ENCODE measurements at regions not wholly inside any gene's neighbourhood (a gene's known extent, or its start where the extent isn't known, plus 50 kb on each side); places are given as distances from the start of the nearest gene placed in this dataset.

DNA sequence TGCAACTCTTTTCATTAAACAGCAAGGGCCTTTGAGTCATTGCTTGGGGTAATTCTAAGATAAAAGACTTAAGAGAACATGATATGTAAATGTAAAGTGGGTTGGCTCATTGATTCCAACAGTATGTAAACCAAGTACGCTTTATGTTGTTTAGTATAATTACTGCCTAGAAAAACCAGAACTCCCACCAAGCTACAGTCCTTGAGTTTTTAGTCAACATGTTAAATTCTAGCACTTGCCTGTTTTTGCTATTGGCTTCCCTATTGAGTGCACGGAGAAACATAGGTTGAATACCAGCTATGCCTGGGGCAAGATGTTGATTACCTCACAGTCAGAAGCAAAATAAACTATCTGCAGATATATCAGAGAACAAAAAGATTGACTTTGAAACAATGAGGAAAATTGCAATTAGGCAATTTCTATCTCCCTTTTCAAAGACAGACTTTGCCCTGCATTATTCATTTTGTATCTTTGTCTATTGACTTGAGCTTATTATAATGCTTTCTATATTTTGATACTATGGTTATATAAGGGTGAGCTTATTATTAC, 179.3 kb downstream of the ZPLD1 start:
- no peaks in the 10 kb centered on the region for H3K4me1 ChIP-seq
- WGBS, 2 donors: 61 to 69% methylated on average over 2 of the region's 2 CpGs
- TF ChIP-seq, protein P1, sequence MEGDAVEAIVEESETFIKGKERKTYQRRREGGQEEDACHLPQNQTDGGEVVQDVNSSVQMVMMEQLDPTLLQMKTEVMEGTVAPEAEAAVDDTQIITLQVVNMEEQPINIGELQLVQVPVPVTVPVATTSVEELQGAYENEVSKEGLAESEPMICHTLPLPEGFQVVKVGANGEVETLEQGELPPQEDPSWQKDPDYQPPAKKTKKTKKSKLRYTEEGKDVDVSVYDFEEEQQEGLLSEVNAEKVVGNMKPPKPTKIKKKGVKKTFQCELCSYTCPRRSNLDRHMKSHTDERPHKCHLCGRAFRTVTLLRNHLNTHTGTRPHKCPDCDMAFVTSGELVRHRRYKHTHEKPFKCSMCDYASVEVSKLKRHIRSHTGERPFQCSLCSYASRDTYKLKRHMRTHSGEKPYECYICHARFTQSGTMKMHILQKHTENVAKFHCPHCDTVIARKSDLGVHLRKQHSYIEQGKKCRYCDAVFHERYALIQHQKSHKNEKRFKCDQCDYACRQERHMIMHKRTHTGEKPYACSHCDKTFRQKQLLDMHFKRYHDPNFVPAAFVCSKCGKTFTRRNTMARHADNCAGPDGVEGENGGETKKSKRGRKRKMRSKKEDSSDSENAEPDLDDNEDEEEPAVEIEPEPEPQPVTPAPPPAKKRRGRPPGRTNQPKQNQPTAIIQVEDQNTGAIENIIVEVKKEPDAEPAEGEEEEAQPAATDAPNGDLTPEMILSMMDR (IDR thresholded peaks at IDR 0.05): no peak
- TF ChIP-seq POLR2A (IDR thresholded peaks at IDR 0.05): no peak
- no peak for DNase-seq
- no peaks in the 10 kb centered on the region for H3K27me3 ChIP-seq
- intact Hi-C loops (cut with DNase I): no loop called here
- H3K4me3 ChIP-seq: no peak overlapping the region
- no peaks in the 10 kb centered on the region for H3K36me3 ChIP-seq
- no peaks in the 10 kb centered on the region for H3K9me3 ChIP-seq
- H3K27ac ChIP-seq: no peak overlapping the region

DNA sequence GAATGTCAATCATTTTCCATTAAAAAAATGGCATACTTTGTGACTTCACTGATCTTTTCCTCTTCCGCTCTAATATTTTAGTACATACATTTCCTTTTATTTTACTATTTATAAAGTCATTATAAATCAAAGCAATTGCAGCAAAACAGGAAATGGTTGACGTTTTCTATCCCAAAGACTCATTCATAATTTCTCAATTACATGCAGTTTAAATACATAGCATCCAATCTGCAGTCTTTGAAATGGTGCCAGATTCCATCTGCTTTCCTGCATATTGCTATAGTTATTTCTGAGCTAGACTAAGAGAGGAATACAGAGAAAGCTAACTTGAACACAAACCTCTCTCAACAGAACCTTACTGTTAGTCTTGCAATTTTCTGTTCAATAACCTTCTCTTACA, 179.8 kb downstream of the ZPLD1 start:
- no peak for DNase-seq
- TF ChIP-seq POLR2A (IDR thresholded peaks at IDR 0.05): no peak
- TF ChIP-seq, protein P1 (IDR thresholded peaks at IDR 0.05): no peak
- Histone ChIP-seq H3K4me1 (no peaks in the 10 kb centered on the region), H3K36me3 (no peaks in the 10 kb centered on the region), H3K27ac (no peak overlapping the region), H3K4me3 (no peak overlapping the region), H3K9me3 (no peaks in the 10 kb centered on the region), H3K27me3 (no peaks in the 10 kb centered on the region)
- WGBS, 2 donors: 17 to 36% methylated on average over 2 of the region's 2 CpGs
- intact Hi-C loops (cut with DNase I): no loop called here

DNA sequence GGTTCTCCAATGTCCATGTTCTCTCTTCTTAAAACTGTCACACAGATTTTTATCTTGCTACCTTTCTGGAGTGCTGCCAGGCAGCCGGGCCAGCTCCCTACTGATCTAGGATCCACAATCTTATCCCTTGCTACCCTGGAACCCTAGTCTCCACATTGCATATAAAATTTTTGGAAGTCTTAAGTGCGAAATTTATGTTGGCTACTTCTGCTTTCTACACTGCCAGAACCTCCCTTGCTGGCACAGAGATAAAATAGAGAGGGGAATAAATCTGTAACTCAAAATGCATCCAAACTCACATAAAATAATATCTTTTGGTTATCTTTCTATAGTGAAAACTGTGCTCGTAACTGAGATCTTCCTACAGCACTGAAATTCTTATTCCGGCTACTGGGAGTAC, 182.6 kb downstream of the ZPLD1 start:
- intact Hi-C loops (cut with DNase I): no loop called here
- TF ChIP-seq POLR2A (IDR thresholded peaks at IDR 0.05): no peak
- TF ChIP-seq, protein P1 (IDR thresholded peaks at IDR 0.05): no peak

DNA sequence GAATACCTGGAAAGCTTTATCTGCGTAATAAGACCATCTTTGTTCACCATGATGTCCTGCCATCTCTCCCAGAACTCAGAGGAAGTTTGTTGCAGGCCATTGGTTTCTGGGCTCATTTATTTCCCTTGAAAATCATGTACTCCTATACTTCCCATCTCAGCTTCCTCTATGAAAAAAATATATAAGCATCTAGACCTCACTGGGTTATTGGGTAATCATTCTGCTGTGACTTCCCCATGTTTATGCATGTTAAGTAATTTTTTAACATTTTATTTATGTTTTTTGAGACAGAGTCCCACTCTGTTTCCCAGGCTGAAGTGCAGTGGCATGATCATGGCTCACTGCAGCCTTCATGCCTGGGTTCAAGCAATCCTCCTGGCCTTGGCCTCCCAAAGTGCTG, 184.5 kb downstream of the ZPLD1 start:
- Histone ChIP-seq H3K27ac (no peak overlapping the region), H3K9me3 (no peaks in the 10 kb centered on the region), H3K27me3 (no peaks in the 10 kb centered on the region), H3K4me3 (no peak overlapping the region), H3K36me3 (no peaks in the 10 kb centered on the region), H3K4me1 (no peaks in the 10 kb centered on the region)
- 81 to 83% methylated on average over 1 of the region's 1 CpG for WGBS, 2 donors
- intact Hi-C loops (cut with DNase I): no loop called here
- DNase-seq: no peak
- no peak for TF ChIP-seq POLR2A (IDR thresholded peaks at IDR 0.05)
- TF ChIP-seq, protein P1 (IDR thresholded peaks at IDR 0.05): no peak

More for the DNA sequence above, 182.6 kb downstream of the ZPLD1 start:
- Histone ChIP-seq H3K27ac (no peak overlapping the region), H3K4me3 (no peak overlapping the region), H3K4me1 (no peaks in the 10 kb centered on the region), H3K27me3 (no peaks in the 10 kb centered on the region), H3K36me3 (no peaks in the 10 kb centered on the region), H3K9me3 (no peaks in the 10 kb centered on the region)
- no peak for DNase-seq
- WGBS, 2 donors: 57 to 71% methylated on average over 4 of the region's 4 CpGs

DNA sequence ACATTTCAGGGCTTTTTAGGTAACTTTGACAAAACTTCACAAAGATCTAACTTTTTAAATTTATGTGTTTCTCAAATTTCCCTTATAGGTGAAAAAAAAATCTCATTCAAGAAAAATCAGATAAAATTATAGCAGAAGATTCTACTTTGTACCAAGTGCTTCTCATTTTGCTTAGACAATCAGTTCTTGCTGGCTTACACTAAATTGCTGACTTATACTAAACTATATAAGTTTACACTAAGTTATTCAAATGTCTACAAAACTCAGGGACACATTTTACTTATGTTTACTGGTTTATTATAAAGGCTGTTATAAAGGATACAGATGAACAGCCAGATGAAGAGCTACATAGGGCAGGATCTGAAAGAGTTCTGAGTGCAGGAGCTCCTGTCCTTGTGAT, 195.1 kb downstream of the ZPLD1 start:
- Histone ChIP-seq H3K4me1 (no peaks in the 10 kb centered on the region), H3K27me3 (no peaks in the 10 kb centered on the region)
- DNase-seq: no peak

More for the DNA sequence above, 195.1 kb downstream of the ZPLD1 start:
- Histone ChIP-seq H3K36me3 (no peaks in the 10 kb centered on the region), H3K9me3 (no peaks in the 10 kb centered on the region), H3K4me3 (no peak overlapping the region), H3K27ac (no peak overlapping the region)
- TF ChIP-seq, protein P1 (IDR thresholded peaks at IDR 0.05): no peak
- no peak for TF ChIP-seq POLR2A (IDR thresholded peaks at IDR 0.05)
- intact Hi-C loops (cut with DNase I): no loop called here
